HEK293 (cell line): ENCODE measurements at regions not wholly inside any gene's neighbourhood (a gene's known extent, or its start where the extent isn't known, plus 50 kb on each side); places are given as distances from the start of the nearest gene placed in this dataset.
A peak's percentile ranks its signal among the peaks of the same experiment; 100 is the strongest.

Source experiments
- HOXD13 ChIP-seq: sonication (generic); formaldehyde crosslinking; IDR thresholded peaks from 2 replicates; pipeline ENCODE4 v1.8.0; 2022; ENCODE audit warnings: missing genetic modification reagents, borderline replicate concordance
- KLF1 ChIP-seq: fragments of 450-650 bp; formaldehyde crosslinking; IDR thresholded peaks from 2 replicates; pipeline ENCODE4 v1.5.1; 2016; ENCODE audit warnings: missing biosample characterization, missing genetic modification characterization
- KLF16 ChIP-seq: fragments of 450-650 bp; formaldehyde crosslinking; IDR thresholded peaks from 2 replicates; pipeline ENCODE4 v1.5.1; 2017; ENCODE audit warnings: missing biosample characterization, missing genetic modification characterization
- MEIS1 ChIP-seq: sonication (generic); formaldehyde crosslinking; IDR thresholded peaks from 2 replicates; pipeline ENCODE4 v1.8.1; 2022; ENCODE audit warnings: missing genetic modification reagents, mild to moderate bottlenecking, borderline replicate concordance
- PRDM10 ChIP-seq: fragments of 450-650 bp; formaldehyde crosslinking; IDR thresholded peaks from 2 replicates; pipeline ENCODE4 v1.5.1; 2016; ENCODE audit warnings: missing biosample characterization, missing genetic modification characterization
- TCF7L2 ChIP-seq: IDR thresholded peaks from 2 replicates; pipeline ENCODE4 v1.6.1; 2011; ENCODE audit warnings: low read depth, mild to moderate bottlenecking, inconsistent platforms, low read length, moderate library complexity, borderline replicate concordance
- ZBTB1 ChIP-seq: fragments of 450-650 bp; formaldehyde crosslinking; IDR thresholded peaks from 2 replicates; pipeline ENCODE4 v1.5.1; 2016; ENCODE audit warnings: missing biosample characterization, missing genetic modification characterization
- ZBTB49 ChIP-seq: fragments of 450-650 bp; formaldehyde crosslinking; IDR thresholded peaks from 2 replicates; pipeline ENCODE4 v1.5.1; 2016; ENCODE audit warnings: missing biosample characterization, missing genetic modification characterization, low read depth
- ZBTB8A ChIP-seq: fragments of 450-650 bp; formaldehyde crosslinking; IDR thresholded peaks from 2 replicates; pipeline ENCODE4 v1.5.1; 2016; ENCODE audit warnings: missing biosample characterization, missing genetic modification characterization
- ZNF202 ChIP-seq: fragments of 450-650 bp; formaldehyde crosslinking; IDR thresholded peaks from 2 replicates; pipeline ENCODE4 v1.5.1; 2016; ENCODE audit warnings: missing biosample characterization, missing genetic modification characterization, borderline replicate concordance
- ZNF223 ChIP-seq: fragments of 450-650 bp; formaldehyde crosslinking; IDR thresholded peaks from 2 replicates; pipeline ENCODE4 v1.5.1; 2016; ENCODE audit warnings: missing biosample characterization, missing genetic modification characterization
- ZNF426 ChIP-seq: fragments of 450-650 bp; formaldehyde crosslinking; IDR thresholded peaks from 2 replicates; pipeline ENCODE4 v1.5.1; 2017; ENCODE audit warnings: missing biosample characterization, missing genetic modification characterization, mild to moderate bottlenecking, inconsistent platforms, moderate library complexity
- ZNF555 ChIP-seq: fragments of 450-650 bp; formaldehyde crosslinking; conservative IDR thresholded peaks from 2 replicates; pipeline ENCODE4 v1.5.1; 2017; ENCODE audit warnings: missing biosample characterization, mild to moderate bottlenecking, missing genetic modification characterization, inconsistent platforms
- ZNF629 ChIP-seq: fragments of 450-650 bp; formaldehyde crosslinking; IDR thresholded peaks from 2 replicates; pipeline ENCODE4 v1.5.1; 2017; ENCODE audit warnings: missing biosample characterization, missing genetic modification characterization
- ZNF670 ChIP-seq: fragments of 450-650 bp; formaldehyde crosslinking; IDR thresholded peaks from 2 replicates; pipeline ENCODE4 v1.5.1; 2016; ENCODE audit warnings: missing biosample characterization, missing genetic modification characterization, low read depth
- ZNF677 ChIP-seq: fragments of 450-650 bp; IDR thresholded peaks from 2 replicates; pipeline ENCODE4 v1.5.0; 2018; ENCODE audit warnings: missing biosample characterization, mild to moderate bottlenecking, missing genetic modification characterization, moderate library complexity
- TF ChIP-seq, protein P1 (sequence below): fragments of 450-650 bp; formaldehyde crosslinking; IDR thresholded peaks from 2 replicates; pipeline ENCODE4 v1.5.1; 2016; ENCODE audit warnings: missing biosample characterization, missing genetic modification characterization, borderline replicate concordance
- TF ChIP-seq, protein P2 (sequence below): fragments of 450-650 bp; formaldehyde crosslinking; IDR thresholded peaks from 2 replicates; pipeline ENCODE4 v1.5.1; 2016; ENCODE audit warnings: missing biosample characterization, missing genetic modification characterization, borderline replicate concordance

DNA sequence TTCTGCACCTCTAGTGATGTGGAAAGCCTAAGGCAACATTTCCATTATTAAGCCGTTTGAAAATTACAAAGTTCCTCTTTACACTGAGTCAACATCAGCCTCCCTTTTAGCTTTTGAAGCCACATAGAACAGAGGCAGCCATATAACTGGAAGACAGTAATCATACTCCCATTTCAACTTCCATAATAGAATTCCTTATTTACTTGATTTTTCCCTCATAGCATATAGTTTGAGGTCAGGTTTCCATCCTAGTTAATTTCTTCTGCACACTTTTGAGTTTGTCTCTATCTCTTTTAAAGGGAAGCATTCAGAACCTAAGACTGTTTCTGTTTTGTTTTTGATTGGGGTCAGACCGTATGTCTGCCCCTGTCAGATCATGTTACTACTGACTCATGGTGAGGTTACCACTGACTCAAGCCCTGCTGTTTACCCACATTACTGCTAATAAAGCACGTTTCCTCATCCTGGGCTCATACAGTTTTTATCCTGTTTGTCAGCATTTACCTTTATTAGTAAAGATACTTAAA is 161.0 kb downstream of the SLC38A4 start (continued):
- TF ChIP-seq KLF1 (tag by site-specific recombination) (no peak), ZNF202 (tag by site-specific recombination) (no peak), ZBTB49 (tag by site-specific recombination) (no peak), HOXD13 (CRISPR knock-in tag) (0 out of 2 replicates have a peak, but pooled peaks have one; percentile 28), ZBTB1 (no peak), PRDM10 (tag by site-specific recombination) (no peak), TCF7L2 (no peak), ZNF677 (tag by site-specific recombination) (no peak), KLF16 (tag by site-specific recombination) (no peak), ZNF426 (tag by site-specific recombination) (no peak), MEIS1 (no peak), ZBTB8A (tag by site-specific recombination) (no peak), ZNF670 (tag by site-specific recombination) (no peak), ZNF629 (peak; percentile 82), ZNF555 (tag by site-specific recombination) (no peak), ZNF223 (tag by site-specific recombination) (no peak)
- TF ChIP-seq, protein P1, sequence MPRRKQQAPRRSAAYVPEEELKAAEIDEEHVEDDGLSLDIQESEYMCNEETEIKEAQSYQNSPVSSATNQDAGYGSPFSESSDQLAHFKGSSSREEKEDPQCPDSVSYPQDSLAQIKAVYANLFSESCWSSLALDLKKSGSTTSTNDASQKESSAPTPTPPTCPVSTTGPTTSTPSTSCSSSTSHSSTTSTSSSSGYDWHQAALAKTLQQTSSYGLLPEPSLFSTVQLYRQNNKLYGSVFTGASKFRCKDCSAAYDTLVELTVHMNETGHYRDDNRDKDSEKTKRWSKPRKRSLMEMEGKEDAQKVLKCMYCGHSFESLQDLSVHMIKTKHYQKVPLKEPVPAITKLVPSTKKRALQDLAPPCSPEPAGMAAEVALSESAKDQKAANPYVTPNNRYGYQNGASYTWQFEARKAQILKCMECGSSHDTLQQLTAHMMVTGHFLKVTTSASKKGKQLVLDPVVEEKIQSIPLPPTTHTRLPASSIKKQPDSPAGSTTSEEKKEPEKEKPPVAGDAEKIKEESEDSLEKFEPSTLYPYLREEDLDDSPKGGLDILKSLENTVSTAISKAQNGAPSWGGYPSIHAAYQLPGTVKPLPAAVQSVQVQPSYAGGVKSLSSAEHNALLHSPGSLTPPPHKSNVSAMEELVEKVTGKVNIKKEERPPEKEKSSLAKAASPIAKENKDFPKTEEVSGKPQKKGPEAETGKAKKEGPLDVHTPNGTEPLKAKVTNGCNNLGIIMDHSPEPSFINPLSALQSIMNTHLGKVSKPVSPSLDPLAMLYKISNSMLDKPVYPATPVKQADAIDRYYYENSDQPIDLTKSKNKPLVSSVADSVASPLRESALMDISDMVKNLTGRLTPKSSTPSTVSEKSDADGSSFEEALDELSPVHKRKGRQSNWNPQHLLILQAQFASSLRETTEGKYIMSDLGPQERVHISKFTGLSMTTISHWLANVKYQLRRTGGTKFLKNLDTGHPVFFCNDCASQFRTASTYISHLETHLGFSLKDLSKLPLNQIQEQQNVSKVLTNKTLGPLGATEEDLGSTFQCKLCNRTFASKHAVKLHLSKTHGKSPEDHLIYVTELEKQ (tag by site-specific recombination): peak; percentile 84
- TF ChIP-seq, protein P2, sequence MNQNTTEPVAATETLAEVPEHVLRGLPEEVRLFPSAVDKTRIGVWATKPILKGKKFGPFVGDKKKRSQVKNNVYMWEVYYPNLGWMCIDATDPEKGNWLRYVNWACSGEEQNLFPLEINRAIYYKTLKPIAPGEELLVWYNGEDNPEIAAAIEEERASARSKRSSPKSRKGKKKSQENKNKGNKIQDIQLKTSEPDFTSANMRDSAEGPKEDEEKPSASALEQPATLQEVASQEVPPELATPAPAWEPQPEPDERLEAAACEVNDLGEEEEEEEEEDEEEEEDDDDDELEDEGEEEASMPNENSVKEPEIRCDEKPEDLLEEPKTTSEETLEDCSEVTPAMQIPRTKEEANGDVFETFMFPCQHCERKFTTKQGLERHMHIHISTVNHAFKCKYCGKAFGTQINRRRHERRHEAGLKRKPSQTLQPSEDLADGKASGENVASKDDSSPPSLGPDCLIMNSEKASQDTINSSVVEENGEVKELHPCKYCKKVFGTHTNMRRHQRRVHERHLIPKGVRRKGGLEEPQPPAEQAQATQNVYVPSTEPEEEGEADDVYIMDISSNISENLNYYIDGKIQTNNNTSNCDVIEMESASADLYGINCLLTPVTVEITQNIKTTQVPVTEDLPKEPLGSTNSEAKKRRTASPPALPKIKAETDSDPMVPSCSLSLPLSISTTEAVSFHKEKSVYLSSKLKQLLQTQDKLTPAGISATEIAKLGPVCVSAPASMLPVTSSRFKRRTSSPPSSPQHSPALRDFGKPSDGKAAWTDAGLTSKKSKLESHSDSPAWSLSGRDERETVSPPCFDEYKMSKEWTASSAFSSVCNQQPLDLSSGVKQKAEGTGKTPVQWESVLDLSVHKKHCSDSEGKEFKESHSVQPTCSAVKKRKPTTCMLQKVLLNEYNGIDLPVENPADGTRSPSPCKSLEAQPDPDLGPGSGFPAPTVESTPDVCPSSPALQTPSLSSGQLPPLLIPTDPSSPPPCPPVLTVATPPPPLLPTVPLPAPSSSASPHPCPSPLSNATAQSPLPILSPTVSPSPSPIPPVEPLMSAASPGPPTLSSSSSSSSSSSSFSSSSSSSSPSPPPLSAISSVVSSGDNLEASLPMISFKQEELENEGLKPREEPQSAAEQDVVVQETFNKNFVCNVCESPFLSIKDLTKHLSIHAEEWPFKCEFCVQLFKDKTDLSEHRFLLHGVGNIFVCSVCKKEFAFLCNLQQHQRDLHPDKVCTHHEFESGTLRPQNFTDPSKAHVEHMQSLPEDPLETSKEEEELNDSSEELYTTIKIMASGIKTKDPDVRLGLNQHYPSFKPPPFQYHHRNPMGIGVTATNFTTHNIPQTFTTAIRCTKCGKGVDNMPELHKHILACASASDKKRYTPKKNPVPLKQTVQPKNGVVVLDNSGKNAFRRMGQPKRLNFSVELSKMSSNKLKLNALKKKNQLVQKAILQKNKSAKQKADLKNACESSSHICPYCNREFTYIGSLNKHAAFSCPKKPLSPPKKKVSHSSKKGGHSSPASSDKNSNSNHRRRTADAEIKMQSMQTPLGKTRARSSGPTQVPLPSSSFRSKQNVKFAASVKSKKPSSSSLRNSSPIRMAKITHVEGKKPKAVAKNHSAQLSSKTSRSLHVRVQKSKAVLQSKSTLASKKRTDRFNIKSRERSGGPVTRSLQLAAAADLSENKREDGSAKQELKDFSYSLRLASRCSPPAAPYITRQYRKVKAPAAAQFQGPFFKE (tag by site-specific recombination): no peak
